Activated gamma-delta T cell treated with anti-CD3 and anti-CD28 coated beads, Interleukin-2, amount 50 U/mL, for 16 hours (primary cell): ENCODE measurements at regions not wholly inside any gene's neighbourhood (a gene's known extent, or its start where the extent isn't known, plus 50 kb on each side); places are given as distances from the start of the nearest gene placed in this dataset.
"Not testable (repeated sequence)": the region's sequence is repeated elsewhere in the genome, so short reads cannot be mapped to it uniquely, and the experiment has no call there.

Experiments
- DNase-seq: peaks from one replicate; pipeline ENCODE4 v3.0.0-alpha.2; 2020; ENCODE audit warnings: low read depth

DNA sequence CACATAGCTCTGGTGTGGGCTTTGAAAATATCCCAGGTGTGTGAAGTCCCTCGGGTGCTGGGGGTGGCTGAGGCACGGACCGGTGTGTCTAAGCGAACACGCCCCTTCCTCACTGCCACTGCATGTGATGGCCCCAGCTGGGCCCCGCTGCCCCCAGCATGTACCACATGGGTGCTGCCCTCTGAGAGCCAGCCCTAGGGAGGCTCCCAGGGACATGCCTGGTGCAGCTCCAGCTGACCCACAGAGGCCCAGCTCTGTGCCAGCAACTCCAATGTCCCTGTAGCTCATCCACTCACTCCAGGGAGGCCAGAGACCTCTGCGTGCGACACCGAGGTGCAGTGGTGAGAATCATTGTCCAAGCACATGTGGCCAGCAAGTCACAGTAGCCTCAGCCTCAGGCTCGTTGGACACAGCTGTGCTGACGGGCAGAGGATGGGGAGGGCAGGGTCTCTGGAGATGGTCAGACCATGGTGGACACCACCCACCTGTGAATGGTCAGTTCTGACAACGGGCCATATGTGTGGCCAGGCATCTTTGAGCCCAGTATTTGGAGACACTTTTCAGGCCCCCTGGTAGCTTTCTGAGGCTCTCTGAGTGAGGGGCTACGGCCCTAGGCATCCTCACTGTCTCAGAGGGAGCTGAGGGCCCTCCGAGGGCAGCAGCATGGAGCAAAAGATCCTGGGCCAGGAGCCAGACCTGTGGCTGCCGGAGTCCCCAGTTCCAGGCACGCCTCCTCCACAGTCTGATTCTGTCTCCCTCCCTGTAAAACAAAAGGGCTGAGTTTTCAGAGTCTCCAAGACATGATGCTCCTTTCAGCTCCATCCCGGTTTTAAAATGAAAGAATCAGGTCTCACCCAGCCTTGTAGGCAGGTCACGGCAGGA, 220.7 kb downstream of the NDUFA10 start:
- DNase-seq: no peak

DNA sequence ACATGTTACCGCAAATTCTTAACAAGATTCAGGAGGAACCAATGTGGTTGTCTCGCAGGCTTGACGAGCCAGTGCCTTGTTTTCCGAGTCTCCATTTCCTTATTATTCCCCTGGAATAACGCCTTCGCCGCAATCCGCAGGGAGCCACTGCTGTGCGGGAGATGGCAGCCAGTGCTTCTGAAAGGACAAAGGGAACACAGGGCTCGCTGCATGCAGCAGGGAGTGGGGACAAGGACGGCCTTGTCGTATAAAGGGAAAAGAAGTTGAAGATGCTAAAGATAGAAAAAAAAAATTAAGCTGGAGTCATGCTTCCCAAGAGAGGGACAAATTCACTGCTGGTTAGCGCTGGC, 221.4 kb downstream of the NDUFA10 start:
- no peak for DNase-seq

DNA sequence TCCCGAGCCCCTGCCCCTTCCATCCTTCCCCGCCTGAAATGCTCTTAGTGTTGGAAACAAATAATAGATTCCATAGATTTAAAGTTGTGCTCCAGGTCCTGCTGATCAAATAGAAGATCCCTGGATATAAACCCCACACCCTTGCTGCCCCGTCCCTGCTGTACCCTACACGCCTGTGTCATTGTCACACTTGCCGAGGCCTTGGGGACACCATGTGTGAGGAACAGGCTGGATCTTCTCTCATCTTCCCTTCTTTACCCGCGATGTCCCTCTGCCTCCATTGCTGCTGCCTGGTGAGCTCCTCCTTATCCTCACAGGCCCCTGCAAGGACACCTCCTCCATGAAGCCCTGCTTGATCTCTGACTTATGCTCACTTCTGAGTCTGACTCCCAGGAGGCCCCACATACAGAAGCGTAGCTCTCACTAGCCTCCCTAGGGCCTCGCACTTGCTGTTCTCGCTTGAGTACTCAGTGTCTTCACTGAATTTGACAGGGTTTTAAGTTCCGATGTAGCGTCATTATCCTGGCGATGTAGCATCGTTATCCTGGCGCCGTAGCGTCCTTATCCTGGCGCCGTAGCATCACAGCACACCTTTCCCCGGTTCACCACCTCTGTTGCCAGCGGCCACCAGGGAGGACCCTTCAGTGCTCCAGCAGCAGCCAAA, 221.9 kb downstream of the NDUFA10 start:
- DNase-seq: no peak

DNA sequence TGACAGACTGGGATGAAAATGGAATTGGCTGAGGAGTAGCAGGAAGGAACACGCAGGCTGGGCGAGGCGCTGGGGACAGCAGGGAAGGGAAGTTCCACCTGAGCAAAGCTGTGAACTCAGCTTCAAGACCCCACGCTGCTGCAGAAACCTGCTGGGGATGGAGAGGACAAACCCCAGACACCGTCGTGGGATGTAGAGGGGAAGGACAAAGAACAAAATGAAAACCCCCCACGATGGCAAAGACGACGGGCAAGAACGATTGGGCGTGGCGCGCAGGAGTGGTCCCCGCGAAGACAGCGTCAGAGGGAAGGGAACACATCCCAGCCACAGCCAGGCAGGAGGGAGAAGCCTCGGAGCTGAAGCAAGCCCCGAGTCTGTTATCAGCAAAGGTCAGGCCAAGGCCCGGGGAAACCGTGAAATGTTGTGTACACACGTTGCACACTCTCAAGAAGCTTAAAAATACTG, 222.9 kb downstream of the NDUFA10 start:
- no peak for DNase-seq

DNA sequence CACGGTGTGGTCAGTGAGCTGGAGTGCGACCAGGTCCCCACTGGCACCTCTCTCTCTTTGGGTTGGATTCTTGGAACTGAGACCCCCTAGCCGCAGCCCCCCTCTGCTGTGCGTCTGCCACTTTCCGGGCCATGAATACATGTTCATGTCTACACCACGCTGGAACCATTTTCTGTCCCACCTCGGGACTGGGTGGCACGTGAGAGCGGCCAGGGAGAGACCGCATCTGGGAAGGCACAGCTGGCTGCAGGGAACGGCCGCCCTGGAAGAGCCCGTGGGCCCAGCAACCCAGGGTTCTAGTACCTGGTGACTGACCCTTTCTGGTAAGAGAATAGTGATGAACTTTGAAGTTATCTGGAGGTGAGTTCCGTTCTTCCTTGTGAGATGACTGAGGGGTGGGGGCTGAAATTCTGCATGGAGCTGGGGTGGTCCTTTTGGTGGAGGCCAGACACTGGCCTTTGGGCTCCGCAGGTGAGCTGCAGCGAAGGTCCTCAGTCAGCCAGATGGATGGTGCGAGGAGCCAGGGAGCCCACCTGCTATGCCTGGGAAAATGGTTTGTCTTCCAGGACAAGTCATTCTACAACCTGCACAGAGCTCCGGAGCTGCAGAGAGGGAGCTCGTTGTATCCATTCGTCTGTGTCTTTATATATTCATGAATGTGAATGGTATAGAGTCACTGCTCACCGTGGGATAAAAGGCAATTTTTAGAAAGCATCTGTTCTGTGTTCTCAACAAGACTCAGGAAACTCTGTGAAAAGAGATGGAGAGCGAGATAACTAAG, 223.5 kb downstream of the NDUFA10 start:
- no peak for DNase-seq

DNA sequence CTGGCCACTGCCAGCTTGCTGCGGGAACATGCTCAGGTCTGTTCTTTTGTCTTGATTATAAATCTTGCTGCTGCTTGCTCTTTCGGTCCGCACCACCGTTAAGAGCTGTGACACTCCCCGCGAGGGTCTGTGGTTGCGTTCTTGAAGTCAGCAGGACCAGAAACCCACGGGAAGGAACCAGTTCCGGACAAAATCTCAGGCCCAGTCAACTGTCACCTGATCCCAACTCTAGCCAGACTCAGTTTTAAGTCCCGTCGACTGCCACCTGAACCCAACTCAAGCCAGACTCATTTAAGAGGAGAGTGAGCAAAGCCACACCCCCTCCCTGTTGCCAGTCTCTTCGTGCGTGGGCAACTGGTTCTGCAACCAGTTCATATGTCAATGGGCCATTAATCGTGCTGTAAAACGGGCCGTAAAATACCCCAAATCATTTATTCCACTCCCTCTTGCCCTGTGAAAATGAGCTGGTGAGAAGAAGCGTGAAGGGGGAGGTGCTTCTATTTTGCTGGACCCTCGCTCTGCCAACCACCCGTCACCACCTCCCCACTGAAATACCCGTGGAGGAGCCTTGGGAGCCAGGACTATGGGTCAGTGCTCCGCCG, 224.3 kb downstream of the NDUFA10 start:
- no peak for DNase-seq

DNA sequence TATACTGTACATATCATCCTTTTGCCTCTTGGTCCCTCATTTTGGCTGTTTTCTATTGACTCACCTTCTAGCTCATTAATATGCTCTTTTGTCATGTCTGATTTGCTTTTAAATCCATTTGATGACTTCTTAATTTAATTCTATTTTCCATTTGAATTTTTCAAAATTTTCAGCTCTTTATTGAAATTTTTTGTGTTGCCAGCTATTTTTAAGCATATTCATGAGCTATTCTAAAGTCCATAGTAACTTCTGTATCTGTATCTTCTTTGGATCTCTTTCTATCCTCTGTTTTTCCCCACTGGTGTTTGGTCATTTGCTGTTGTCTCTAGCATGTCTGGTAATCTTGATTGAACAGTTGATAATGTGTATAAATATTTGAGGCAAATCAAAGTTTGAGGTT, 227.8 kb downstream of the NDUFA10 start:
- no peak for DNase-seq

DNA sequence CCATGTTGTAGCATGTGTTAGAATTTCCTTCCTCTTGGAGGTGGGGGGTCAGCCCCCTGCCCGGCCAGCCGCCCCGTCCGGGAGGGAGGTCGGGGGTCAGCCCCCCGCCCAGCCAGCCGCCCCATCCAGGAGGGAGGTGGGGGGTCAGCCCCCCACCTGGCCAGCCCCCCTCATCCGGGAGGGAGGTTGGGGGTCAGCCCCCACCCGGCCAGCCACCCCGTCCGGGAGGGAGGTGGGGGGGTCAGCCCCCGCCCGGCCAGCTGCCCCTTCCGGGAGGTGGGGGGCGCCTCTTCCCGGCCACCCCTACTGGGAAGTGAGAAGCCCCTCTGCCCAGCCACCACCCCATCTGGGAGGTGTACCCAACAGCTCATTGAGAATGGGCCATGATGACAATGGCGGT, 229.4 kb downstream of the NDUFA10 start:
- DNase-seq: not testable (repeated sequence)

DNA sequence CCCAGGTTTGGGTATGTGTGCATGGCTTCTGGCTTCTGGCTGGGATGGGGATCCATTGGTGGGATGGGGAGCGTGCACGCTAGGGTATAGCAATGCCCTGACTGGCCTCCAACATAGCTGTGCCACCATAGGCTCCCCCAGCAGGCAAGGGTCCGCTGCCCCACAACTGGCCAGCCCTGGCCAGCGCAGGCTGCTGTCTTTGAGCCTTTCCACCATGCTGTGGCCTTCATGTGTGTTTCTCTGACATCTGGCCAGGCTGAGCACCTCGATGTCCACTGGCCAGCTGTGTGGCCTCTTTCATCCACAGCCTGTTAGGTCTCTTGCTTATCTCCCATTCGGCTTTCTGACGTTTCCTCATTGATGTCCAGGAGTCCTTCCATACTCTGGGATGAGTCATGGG, 231.3 kb downstream of the NDUFA10 start:
- DNase-seq: no peak

DNA sequence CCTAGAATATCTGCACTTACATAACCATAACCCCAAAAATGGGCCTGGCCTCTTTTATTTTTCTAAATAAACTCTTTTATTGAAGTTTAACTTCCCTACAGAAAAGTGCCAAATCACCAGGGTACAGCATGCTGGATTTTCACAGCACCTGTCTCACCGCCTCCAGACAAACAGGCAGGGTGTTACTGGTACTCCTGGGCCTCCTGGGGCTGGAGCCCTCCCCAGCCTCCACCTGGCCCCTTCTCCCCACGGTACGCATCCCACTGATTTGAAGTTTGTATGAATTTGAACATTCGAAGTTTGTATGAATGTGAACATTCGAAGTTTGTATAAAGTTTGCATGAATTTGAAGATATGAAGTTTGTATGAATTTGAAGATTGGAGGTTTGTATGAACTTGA, 232.1 kb downstream of the NDUFA10 start:
- DNase-seq: no peak

DNA sequence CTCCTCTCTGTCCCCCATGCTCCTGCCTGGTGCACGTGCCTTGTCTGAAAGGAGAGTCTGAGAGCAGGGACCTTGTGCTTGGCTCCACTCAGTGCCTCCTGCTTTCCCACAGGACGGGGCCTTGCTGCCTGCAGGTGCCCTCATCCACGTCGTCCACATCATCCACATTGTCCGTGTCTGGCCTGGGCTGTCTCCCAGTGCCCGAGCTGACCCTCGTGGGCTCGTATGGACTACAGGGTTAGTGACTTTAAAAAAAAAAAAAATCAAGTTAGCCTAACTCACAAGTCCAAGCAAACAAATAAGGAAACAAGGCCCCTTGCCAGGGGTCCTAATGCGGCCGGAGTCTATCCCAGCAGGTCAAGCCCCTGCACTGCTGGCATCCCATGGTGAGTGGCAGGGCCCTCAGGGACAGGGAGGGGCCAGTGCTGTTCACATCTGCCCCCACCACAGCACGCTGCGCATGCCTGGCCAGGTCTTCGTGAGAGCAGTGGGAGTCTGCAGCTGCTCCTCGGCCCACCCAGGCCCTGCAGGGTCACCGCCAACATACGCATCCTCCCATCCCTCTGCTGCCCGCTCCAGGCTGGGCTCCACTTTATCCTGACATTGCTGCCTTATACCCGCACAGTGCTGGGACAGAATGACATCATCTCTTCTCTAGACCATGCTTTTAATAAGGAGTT, 232.6 kb downstream of the NDUFA10 start:
- DNase-seq: no peak

DNA sequence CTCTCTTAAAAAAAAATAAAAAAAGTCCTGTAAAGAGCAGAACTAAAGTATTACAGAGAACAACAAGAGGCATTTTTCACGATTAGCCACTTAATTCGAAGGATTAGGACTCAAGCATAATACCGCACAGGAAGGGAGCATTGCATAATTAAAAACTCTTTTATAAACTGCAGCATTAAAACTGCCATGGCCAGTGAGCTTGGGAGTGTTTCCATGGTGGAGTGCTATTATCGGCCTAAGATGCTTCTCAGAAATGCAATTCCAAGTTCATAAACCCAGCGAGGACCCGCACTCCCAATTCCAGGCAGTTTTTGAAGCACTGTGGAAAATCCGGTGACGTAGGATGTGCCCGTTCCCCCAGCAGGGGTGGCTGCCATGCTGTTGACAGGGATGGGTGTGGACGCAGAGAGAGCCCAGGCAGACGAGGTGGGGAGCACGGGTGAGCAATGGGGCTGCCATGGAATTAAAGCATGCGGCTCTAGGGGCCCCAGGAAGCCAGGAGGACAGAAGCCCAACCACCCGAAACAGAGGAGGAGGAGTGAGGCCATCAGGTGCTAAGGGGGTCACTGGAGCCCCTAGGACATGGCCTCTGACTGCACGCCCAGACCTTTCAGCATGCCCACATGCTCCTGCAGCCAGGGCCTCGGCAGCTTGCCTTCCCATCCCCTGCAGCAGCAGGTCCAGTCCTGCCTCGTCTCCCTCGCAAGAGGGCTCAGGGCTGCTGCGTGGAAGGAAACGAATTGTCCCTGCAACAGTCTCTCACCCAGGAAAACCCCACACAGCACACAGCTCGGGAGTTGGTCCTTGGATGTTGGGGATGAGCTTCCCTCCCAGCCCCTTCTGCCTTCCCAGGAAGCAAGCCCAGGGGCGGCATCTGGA, 233.4 kb downstream of the NDUFA10 start:
- DNase-seq: no peak

DNA sequence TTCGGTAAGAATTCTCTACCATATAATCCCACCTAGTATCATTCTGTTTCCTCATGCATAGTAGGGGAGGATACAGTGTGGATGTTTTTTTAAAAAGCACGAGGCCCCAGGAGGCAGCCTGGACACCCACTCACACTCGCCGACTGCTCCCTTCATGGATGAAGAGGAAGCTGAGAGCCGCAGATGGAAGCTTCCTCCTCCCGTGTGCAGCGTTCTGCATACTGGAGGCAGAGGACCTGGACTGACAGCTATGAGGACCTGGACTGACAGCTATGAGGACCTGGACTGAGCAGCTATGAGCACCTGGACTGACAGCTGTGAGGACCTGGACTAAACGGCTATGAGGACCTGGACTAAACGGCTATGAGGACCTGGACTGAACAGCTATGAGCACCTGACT, 234.4 kb downstream of the NDUFA10 start:
- DNase-seq: no peak

DNA sequence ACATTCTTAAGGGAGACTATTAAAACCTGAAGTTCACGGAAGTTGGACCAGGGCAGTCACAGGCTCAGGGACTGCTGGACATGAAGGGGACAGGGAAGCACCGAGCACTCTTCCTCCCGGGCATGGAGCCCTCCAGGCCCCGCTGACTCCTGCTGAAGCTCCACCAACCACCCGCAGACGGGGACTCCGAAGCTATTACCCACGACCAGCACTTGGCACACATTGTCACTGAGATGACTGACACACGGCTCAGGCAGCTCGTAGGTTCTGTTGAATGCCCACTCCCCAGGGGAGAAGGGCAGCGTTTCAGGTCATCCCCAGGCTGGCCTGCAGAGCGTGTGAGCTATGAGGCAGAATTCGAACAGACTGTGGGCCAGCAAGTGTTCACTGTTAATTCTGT, 234.8 kb downstream of the NDUFA10 start:
- no peak for DNase-seq

DNA sequence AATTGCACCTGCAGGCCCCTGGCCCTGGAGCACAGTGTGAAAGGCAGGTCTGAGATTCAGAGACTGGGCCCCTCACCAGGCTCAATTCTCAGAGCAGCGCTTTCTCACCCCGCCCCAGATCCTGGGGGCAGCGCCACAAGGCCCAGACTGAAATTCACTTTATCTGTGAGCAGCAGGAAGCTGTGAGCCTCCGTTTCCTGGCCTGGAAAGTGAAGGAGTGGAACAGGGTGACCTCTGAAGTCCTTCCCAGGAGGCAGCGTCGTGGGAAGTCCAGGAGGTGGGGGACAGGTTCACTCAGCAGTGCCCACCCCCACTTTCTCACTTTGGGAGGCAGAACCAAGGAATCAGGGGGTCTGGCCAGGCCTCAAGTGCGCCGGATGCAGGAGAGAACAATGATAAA, 235.4 kb downstream of the NDUFA10 start:
- no peak for DNase-seq

DNA sequence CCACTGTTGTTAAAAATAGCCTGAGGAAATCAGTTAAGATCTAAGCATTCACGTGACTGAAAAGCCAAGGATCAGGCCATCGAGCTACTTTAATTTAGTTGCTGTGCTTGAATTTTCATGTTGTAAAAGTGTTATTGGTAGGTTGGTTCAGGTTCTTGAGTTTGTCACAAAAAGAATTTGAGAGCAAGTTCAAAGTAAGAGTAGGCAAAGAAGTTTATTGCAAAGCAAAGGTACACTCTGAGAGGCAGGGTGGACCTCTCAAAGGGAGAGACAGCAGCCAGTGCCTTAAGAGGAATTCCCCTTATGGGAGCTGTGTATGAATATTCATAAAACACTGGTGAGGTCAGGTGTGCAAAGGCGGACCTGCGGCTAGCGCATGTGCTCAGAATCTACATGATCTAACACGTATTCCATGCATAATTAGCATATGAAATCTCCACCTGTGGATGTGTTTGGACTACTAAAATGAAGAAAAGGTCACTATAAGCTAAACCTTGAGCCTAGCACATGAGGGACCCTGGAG, 236.5 kb downstream of the NDUFA10 start:
- no peak for DNase-seq

DNA sequence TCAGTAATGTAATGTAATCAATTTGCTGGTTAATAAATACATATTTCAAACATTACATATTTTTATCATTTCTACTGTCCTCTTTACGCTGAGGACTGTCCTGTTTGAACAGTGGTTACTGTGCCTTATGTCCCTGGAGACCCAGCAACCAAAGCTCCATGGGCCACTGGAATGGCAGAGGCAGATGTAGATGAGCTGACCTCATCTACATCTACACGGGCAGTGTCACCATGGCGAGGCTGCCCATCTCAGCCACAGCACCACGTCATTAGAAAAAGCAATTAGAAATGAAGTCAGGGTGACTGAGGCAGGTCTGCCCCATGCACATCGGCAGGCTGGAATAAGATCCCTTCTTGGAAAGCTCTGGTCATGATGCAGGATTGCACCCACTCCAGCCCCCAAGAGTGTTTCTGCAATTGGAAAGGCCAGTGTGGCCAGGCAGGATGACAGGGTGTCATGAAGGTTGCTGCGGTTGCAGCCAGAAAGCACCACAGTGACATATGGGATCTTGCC, 237.5 kb downstream of the NDUFA10 start:
- no peak for DNase-seq

DNA sequence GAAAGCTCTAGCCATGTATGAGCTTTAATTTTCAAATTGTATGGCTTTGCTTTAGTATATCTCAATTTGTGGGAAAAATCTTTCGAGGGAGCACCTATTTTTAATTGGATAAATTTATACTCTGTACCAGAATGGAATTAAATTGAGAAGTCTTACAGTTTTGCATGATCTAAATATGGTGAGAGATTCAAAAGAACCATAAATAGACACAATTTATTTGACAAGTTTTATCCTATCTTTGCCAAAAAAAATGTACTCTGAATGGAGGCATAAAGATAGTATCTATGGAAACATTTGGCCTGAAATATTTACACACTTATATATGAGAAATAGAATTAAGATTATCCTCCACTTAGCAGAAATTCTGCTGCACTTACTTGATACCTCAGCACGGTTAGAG, 238.4 kb downstream of the NDUFA10 start:
- DNase-seq: no peak

DNA sequence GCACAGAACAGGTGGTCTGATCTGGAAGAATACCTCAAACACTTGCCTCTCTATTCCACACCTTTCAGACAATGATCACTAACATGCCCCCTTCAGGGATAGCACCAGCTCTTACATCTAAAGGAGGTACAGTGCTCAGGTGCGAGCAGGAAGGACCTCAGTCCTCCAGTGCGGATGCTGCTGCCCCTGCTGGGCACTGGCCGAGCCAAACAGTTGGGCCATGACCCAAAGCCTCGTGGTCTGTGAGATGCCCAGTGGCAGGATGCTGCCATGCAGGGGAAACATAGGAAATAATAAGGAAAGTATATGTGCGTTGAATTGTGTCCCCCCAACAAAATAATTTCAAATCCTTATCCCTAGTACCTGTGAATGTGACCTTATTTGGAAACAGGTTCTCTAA, 243.7 kb downstream of the NDUFA10 start:
- DNase-seq: no peak

DNA sequence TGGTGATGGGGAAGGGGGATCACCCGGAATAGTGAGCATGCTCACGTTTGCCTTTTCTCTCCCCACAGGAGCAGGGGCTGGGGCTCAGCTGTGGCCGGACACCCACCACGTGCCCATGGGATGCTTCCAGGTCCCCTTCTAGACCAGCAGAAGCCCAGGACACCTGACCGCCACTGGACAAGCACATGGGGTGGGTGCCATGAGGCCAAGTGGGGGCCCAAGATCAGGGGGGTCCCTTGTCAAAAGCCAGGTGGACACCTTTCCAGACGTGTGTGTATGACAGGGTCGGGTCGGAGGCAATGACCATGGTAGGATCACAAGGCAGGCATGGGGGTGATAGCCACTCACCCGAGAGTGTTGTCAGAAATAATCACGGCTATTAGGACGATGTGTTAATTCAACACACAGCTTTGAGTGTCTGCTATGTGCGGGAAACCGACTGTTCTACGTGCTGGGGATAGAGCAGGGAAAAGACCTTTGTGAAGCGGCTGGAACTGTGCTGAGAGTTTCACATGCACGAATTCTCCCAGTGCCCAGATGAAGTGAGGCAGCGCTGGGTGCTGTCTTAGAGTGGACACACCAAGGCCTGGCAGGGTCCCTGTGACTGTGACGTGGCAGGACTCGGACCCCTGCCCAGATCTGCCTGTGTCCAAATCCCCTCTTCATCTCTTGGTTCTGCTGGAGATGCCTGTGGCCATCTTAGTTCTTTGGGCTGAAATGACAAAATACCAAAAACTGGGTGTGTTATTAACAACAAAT, 244.7 kb downstream of the NDUFA10 start:
- DNase-seq: no peak
